Muscle layer of duodenum (tissue), 2 donors: ENCODE measurements at regions not wholly inside any gene's neighbourhood (a gene's known extent, or its start where the extent isn't known, plus 50 kb on each side); places are given as distances from the start of the nearest gene placed in this dataset.

ENCODE experiments used
- H3K27ac ChIP-seq: one replicate; pipeline ENCODE4 v1.7.0; 2013; ENCODE audit warnings: mild to moderate bottlenecking, low read length
- H3K27me3 ChIP-seq: one replicate; pipeline ENCODE4 v1.7.0; 2013; ENCODE audit warnings: low read depth, mild to moderate bottlenecking, control low read depth, low read length
- H3K36me3 ChIP-seq, 2 donors: one replicate each; pipeline ENCODE4 v1.7.0; 2013; ENCODE audit warnings: low read length in 2 of 2, control low read depth in 1 of 2, mild to moderate bottlenecking in 1 of 2; ENCODE audit not compliant: insufficient read depth in 2 of 2, control insufficient read depth in 1 of 2
- H3K4me1 ChIP-seq, 2 donors: one replicate each; pipeline ENCODE4 v1.7.0; 2013; ENCODE audit warnings: low read length in 2 of 2, mild to moderate bottlenecking in 2 of 2, control low read depth in 1 of 2, moderate library complexity in 1 of 2; ENCODE audit not compliant: insufficient read depth in 2 of 2, control insufficient read depth in 1 of 2
- H3K4me3 ChIP-seq, 2 donors: one replicate each; pipeline ENCODE4 v1.7.0; 2013; ENCODE audit warnings: low read length in 2 of 2, low read depth in 1 of 2, mild to moderate bottlenecking in 1 of 2
- H3K9me3 ChIP-seq, 2 donors: one replicate each; pipeline ENCODE4 v1.7.0; 2013; ENCODE audit warnings: low read length in 2 of 2, control low read depth in 1 of 2, mild to moderate bottlenecking in 1 of 2; ENCODE audit not compliant: control insufficient read depth in 1 of 2
- donor health status: healthy.

DNA sequence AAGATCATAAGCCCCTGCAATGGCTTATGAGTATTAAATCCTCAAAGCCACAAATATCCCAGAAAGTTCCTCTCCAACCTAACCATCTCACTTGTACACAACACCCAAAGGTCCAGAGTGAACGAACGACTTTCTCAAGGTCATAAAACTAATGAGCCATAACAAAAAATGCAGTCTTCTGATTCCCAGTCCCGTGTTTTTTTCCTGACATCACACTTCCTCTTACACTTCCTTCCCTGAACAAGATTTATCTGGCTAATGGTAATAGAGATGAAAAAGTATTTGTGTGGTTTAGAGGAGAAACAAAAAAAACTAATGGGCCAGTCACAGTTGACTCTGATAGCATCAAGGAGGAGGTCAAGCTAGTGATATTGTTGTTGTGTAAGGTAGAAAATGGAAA lies 99.5 kb upstream of the KLHL13 start:
- Histone ChIP-seq H3K9me3 (no peaks in the 10 kb centered on the region), H3K27ac (no peak overlapping the region), H3K4me1 (peaks cover 0 to 3% of the 10 kb centered on the region in 2 donors), H3K27me3 (no peaks in the 10 kb centered on the region), H3K36me3 (no peaks in the 10 kb centered on the region), H3K4me3 (no peak overlapping the region)

DNA sequence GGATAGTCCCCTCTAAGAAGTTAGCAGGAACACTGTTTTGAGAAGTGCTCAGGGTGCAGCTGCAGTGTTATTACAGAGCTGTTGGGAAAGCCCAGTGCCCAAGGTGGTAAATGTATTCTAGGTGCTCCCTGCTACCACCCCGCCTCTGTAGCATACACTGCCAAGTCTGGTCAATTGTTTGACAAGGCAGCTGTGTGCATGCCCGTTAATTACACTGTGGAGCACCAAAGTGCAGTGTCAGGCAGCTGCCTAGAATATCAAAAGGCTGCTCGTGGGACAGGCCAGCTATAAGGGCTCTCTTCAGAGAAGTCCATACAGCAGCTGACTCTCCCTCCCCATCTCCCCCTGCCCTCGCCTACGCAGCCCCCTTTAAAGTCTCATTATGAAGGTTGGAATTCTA lies 99.9 kb upstream of the KLHL13 start:
- Histone ChIP-seq H3K27me3 (no peaks in the 10 kb centered on the region), H3K4me3 (no peak overlapping the region), H3K27ac (no peak overlapping the region), H3K4me1 (peaks cover 0 to 3% of the 10 kb centered on the region in 2 donors), H3K36me3 (no peaks in the 10 kb centered on the region), H3K9me3 (no peaks in the 10 kb centered on the region)

DNA sequence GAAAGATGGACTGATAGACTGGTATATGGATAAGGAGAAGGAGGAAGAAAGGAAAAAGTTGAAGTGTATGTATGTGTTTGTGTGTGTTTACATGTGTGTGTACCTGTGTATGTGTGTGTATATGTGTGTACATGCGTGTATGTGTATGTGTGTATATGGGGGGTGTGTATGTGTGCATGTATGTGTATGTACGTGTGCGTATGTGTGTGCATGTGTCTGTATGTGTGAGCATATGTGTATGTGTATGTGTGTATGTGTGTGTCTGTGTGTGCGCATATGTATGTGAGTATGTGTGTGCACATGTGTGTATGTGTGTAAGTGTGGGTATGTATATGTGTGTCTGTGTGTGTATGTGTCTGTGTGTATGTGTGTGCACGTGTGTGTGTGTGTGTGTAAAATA lies 101.5 kb upstream of the KLHL13 start:
- no peak overlapping the region for H3K27ac ChIP-seq
- peaks cover 0 to 9% of the 10 kb centered on the region in 2 donors for H3K4me1 ChIP-seq
- no peaks in the 10 kb centered on the region for H3K27me3 ChIP-seq
- no peaks in the 10 kb centered on the region for H3K9me3 ChIP-seq
- no peaks in the 10 kb centered on the region for H3K36me3 ChIP-seq
- no peak overlapping the region for H3K4me3 ChIP-seq

DNA sequence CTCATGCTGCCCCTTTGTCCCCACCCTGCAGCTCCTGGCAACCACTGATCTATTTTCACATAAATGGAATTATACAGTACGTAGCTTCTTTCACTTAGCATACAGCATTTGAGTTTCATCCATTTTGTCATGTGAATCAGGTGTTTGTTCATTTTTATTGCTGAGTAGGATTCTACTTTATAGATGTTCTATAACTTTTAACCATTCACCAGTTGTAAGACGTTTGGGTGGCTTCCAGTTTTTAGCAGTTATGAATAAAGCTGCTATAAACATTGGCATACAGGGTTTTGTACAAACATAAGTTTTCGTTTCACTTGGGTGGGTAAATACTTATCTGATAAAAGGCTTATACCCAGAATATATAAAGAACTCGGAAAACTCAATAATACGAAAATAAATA lies 102.3 kb upstream of the KLHL13 start:
- Histone ChIP-seq H3K36me3 (no peaks in the 10 kb centered on the region), H3K4me3 (no peak overlapping the region)

DNA sequence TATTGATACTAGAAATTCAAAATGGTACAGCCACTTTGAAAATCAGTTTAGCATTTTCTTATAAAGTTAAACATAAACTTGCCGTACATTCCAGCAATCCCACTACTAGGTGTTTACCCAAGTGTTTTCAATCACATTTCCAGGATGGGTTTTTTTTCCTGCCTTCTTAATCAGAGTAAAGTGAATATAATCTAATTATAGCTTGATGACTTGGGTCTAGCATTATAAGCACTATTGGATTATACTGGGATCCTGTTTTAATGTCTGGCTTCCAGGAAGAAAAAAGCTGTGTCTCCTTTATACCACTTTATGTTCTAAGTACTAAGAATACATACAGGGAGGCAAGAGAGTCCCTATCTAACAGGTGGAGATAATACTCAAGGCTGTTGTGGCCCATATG lies 103.3 kb upstream of the KLHL13 start:
- H3K4me3 ChIP-seq: no peak overlapping the region
- H3K36me3 ChIP-seq: no peaks in the 10 kb centered on the region
- no peaks in the 10 kb centered on the region for H3K27me3 ChIP-seq
- no peaks in the 10 kb centered on the region for H3K9me3 ChIP-seq
- no peak overlapping the region for H3K27ac ChIP-seq
- peaks cover 0 to 9% of the 10 kb centered on the region in 2 donors for H3K4me1 ChIP-seq

More for the DNA sequence above, 102.3 kb upstream of the KLHL13 start:
- H3K27me3 ChIP-seq: no peaks in the 10 kb centered on the region
- no peaks in the 10 kb centered on the region for H3K9me3 ChIP-seq
- no peak overlapping the region for H3K27ac ChIP-seq
- H3K4me1 ChIP-seq: peaks cover 0 to 9% of the 10 kb centered on the region in 2 donors

DNA sequence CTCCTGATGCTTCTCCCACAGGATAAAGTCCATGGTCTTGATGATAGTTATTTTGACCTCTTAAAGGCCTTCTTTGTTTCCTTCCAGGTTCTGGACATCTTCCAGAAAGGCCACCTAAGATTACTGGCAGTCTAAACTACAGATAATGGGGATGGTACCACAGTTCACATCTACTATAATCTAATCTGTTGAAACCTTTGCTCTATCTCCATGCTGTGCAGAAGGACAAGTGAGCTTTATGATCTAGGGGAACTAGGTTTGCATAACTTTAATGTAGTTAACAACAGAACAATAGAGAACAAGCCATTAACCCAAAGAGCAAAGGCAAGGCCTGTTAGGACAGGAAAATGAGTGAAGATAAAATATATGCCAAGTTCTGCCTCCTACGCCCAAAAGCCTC lies 103.9 kb upstream of the KLHL13 start:
- H3K9me3 ChIP-seq: no peaks in the 10 kb centered on the region
- peaks cover 0 to 9% of the 10 kb centered on the region in 2 donors for H3K4me1 ChIP-seq
- H3K27ac ChIP-seq: no peak overlapping the region
- H3K27me3 ChIP-seq: no peaks in the 10 kb centered on the region
- no peak overlapping the region for H3K4me3 ChIP-seq
- H3K36me3 ChIP-seq: no peaks in the 10 kb centered on the region

DNA sequence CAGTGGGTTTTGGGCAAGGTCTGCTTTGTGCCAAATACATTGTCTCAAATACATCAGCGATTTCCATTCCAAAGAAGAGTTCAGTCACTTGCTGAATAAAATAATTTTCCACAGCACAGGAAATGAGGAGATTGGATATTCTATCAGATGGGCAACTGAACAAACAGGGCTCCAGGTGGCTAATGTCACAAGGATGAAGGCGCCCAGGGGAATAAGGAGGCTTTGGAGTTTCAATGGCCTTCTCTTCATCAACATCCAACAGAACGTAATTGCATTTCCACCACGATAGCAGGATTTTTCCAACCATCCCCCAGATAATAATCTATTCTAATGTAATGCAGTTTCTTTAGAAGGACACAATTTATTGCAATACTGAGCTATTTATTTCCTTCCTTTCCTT lies 104.7 kb upstream of the KLHL13 start:
- Histone ChIP-seq H3K27ac (no peak overlapping the region), H3K27me3 (no peaks in the 10 kb centered on the region), H3K4me1 (peaks cover 0 to 9% of the 10 kb centered on the region in 2 donors), H3K36me3 (no peaks in the 10 kb centered on the region), H3K9me3 (no peaks in the 10 kb centered on the region), H3K4me3 (no peak overlapping the region)

DNA sequence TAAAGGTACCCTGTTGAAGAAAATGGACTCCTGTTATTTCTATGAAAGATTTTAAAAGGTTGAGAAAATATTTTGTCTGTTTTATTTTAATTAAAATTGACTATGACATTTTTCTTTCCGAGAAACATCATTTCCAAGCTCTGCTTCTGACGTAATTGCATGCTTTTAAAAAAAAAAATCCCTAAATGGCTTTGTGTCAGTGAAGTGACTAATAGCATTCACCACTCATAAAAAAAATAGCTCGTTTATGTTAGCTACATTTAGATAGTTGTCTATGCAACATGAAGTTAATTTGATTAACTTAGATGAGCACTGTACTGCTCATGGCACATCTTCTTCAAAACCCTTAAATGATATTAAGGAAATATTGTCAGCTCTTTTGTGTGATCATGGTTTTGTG lies 105.1 kb upstream of the KLHL13 start:
- no peak overlapping the region for H3K4me3 ChIP-seq
- no peaks in the 10 kb centered on the region for H3K27me3 ChIP-seq
- no peaks in the 10 kb centered on the region for H3K9me3 ChIP-seq
- no peak overlapping the region for H3K27ac ChIP-seq
- H3K36me3 ChIP-seq: no peaks in the 10 kb centered on the region
- peaks cover 0 to 6% of the 10 kb centered on the region in 2 donors for H3K4me1 ChIP-seq

DNA sequence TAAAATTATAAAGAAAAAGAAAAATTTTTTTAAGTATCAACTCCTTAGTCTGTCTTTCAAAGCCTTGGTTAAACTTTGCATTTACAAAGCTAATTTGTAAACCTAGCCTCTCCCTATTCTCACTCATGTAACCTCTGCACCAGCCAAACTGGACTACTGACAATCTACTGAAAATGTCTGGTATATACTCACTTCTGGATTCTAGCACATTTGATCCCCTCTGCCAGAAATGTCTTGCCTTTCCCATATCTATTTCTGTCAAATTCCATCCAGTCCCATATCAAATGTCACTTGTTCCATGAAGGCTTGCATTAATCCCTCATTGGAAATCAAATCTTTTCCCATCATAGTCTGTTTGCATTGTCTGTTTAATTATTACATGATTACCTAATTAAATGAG lies 105.8 kb upstream of the KLHL13 start:
- Histone ChIP-seq H3K9me3 (no peaks in the 10 kb centered on the region), H3K27ac (no peak overlapping the region), H3K4me1 (peaks cover 0 to 6% of the 10 kb centered on the region in 2 donors), H3K4me3 (no peak overlapping the region), H3K27me3 (no peaks in the 10 kb centered on the region), H3K36me3 (no peaks in the 10 kb centered on the region)

DNA sequence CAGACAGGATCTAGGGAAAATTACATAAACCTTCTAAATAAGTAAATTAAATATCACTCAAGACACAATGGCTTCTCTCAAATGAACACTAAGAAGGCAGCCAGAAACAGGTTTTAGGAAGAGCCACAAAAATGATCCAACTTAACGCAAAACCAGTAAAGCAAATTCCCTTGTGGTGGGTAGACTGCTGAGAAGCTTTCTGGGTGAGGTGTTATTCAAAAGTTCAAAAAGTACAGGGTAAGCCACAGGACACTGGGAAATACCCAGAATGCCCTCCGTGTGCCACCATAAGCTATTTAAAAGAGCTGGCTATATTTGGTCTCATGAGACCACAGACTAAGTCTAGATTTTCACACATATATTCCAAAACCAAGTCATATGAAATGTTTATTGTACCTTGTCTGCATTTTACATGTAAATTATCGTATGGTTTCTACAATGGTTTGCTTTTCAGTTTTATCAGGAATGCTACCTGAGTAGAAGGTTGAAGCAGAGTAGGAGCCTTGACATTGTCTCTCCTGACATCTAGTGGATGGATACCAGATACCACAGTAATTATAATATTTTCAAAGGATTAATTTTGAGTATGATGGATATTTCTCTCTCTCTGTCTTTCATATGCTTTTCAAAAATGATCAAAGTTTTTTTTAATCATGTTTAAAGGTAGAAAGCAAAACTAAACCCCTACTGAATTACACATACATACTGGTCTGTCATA lies 109.3 kb upstream of the KLHL13 start:
- H3K4me1 ChIP-seq: peaks cover 0 to 6% of the 10 kb centered on the region in 2 donors
- H3K4me3 ChIP-seq: no peak overlapping the region
- H3K27me3 ChIP-seq: no peaks in the 10 kb centered on the region
- no peaks in the 10 kb centered on the region for H3K36me3 ChIP-seq
- H3K27ac ChIP-seq: no peak overlapping the region
- H3K9me3 ChIP-seq: no peaks in the 10 kb centered on the region

DNA sequence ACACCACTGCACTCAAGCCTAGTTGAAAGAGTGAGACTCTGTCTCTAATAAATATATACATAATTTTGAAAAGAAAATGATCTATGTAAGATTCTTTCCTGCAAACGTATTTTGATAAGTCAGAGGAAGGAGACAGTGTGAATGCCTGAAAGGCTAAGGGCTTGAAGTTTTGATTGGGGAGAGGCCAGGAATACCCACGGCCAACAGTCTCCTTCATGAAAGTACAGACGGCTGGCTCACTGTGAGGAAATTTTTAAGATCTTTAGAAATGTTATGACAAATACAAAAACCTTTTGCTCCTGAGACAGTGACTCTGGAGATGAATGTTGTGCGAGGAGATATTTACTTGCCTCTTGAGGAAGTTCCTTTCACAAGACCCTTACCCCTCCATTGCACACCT lies 111.4 kb upstream of the KLHL13 start:
- H3K36me3 ChIP-seq: no peaks in the 10 kb centered on the region

DNA sequence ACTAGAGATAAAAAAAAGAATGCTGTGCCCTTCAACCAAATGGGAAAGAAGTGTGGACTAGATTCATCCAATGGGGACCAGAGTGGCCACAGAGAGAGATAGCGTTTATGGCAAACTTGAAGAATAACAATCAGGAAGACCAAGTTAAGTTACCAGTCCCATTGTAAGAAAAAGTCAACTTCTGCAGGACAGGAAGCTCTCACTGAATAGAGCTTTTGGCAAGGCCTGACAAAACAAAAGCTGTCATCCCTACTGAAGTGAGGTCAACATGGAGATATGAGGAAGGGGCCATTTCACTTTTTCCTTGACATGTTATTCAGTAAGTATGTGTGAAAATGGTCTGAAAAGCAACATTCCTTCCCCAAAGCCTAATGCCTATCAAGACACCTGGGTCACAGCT lies 111.8 kb upstream of the KLHL13 start:
- Histone ChIP-seq H3K4me1 (no peaks in the 10 kb centered on the region), H3K36me3 (no peaks in the 10 kb centered on the region), H3K27ac (no peak overlapping the region), H3K9me3 (no peaks in the 10 kb centered on the region), H3K4me3 (no peak overlapping the region), H3K27me3 (no peaks in the 10 kb centered on the region)

More for the DNA sequence above, 111.4 kb upstream of the KLHL13 start:
- H3K4me3 ChIP-seq: no peak overlapping the region
- no peaks in the 10 kb centered on the region for H3K27me3 ChIP-seq
- no peaks in the 10 kb centered on the region for H3K4me1 ChIP-seq
- no peaks in the 10 kb centered on the region for H3K9me3 ChIP-seq
- no peak overlapping the region for H3K27ac ChIP-seq
